HG03064 (cell line): ENCODE measurements at regions not wholly inside any gene's neighbourhood (a gene's known extent, or its start where the extent isn't known, plus 50 kb on each side); places are given as distances from the start of the nearest gene placed in this dataset.
"Not testable (repeated sequence)": the region's sequence is repeated elsewhere in the genome, so short reads cannot be mapped to it uniquely, and the experiment has no call there.

Source experiments
- ATAC-seq: cut with Tn5 transposase; IDR thresholded peaks from one replicate; pipeline ENCODE4 v1.9.1; 2021; ENCODE audit warnings: low read depth; ENCODE audit not compliant: unreplicated experiment

- no peak for ATAC-seq
These were observed 382.9 kb downstream of the TMEM121 start for GRCh38 chr14:105909046-105909827.

- ATAC-seq: not testable (repeated sequence)
These were observed 383.4 kb downstream of the TMEM121 start for GRCh38 chr14:105909828-105910120.

GRCh38 chr14:105910426-105910825 is 384.0 kb downstream of the TMEM121 start:
- ATAC-seq: no peak

- ATAC-seq: no peak
These were observed 384.8 kb downstream of the TMEM121 start for GRCh38 chr14:105911006-105911847.

- not testable (repeated sequence) for ATAC-seq
These were observed 385.5 kb downstream of the TMEM121 start for GRCh38 chr14:105911848-105912292.

GRCh38 chr14:105912641-105913180 is 386.3 kb downstream of the TMEM121 start:
- ATAC-seq: no peak

GRCh38 chr14:105913221-105913620 is 386.8 kb downstream of the TMEM121 start:
- ATAC-seq: no peak

- ATAC-seq: no peak
These were observed 387.5 kb downstream of the TMEM121 start for GRCh38 chr14:105913861-105914260.

- ATAC-seq: not testable (repeated sequence)
These were observed 387.9 kb downstream of the TMEM121 start for GRCh38 chr14:105914281-105914680.

GRCh38 chr14:105914738-105915385 is 388.5 kb downstream of the TMEM121 start:
- no peak for ATAC-seq

- not testable (repeated sequence) for ATAC-seq
These were observed 389.2 kb downstream of the TMEM121 start for GRCh38 chr14:105915546-105915945.

- ATAC-seq: not testable (repeated sequence)
These were observed 391.0 kb downstream of the TMEM121 start for GRCh38 chr14:105917136-105917932.

GRCh38 chr14:105917933-105918436 is 391.6 kb downstream of the TMEM121 start:
- ATAC-seq: no peak

- ATAC-seq: no peak
These were observed 392.3 kb downstream of the TMEM121 start for GRCh38 chr14:105918496-105919262.

- ATAC-seq: no peak
These were observed 393.2 kb downstream of the TMEM121 start for GRCh38 chr14:105919458-105920150.

- not testable (repeated sequence) for ATAC-seq
These were observed 393.8 kb downstream of the TMEM121 start for GRCh38 chr14:105920151-105920700.

GRCh38 chr14:105920803-105921755 is 394.7 kb downstream of the TMEM121 start:
- ATAC-seq: not testable (repeated sequence)
